ENCODE measurements at regions not wholly inside any gene's neighbourhood (a gene's known extent, or its start where the extent isn't known, plus 50 kb on each side); places are given as distances from the start of the nearest gene placed in this dataset.

DNA sequence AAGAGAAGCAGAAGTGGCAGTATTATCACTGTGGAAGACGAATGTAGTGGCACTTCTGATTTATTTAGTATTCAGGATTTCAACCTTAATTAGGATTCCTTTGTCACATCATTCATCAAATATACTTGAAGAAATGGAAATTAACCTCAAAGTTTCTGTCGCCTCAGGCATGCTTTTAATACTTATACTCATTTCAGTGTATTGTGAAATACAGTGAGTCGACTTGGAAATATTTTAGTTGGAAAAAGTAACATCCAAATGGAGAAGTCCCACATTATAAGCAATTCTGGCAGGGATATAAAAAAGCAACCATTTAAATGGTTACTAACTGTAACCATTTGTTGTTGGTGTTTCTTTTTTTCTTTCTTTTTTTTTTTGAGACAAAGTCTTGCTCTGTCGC is 648.8 kb downstream of the ARL4A start:
- H3K27me3 Mint-ChIP-seq (ENCODE audit: low read depth in 3 of 3) = no peaks in the 10 kb centered on the region
- H3K4me3 Mint-ChIP-seq = no peak overlapping the region
- DNase-seq = no peak
- no peaks in the 10 kb centered on the region for H3K4me1 Mint-ChIP-seq
- no peaks in the 10 kb centered on the region for H3K36me3 Mint-ChIP-seq
- no peak overlapping the region for H3K27ac Mint-ChIP-seq
- H3K9me3 Mint-ChIP-seq = peaks cover 3 to 22% (median 6%) of the 10 kb centered on the region in 6 donors

GRCh38 chr7:13352677-13353076 is 636.8 kb downstream of the ETV1 start:
- H3K4me3 Mint-ChIP-seq = no peak overlapping the region
- H3K4me1 Mint-ChIP-seq = no peaks in the 10 kb centered on the region
- no peak overlapping the region for H3K27ac Mint-ChIP-seq
- H3K36me3 Mint-ChIP-seq = no peaks in the 10 kb centered on the region
- H3K27me3 Mint-ChIP-seq (ENCODE audit: low read depth in 3 of 3) = no peaks in the 10 kb centered on the region
- no peak for DNase-seq
- H3K9me3 Mint-ChIP-seq = peaks cover 0 to 14% (median 4%) of the 10 kb centered on the region in 6 donors

DNA sequence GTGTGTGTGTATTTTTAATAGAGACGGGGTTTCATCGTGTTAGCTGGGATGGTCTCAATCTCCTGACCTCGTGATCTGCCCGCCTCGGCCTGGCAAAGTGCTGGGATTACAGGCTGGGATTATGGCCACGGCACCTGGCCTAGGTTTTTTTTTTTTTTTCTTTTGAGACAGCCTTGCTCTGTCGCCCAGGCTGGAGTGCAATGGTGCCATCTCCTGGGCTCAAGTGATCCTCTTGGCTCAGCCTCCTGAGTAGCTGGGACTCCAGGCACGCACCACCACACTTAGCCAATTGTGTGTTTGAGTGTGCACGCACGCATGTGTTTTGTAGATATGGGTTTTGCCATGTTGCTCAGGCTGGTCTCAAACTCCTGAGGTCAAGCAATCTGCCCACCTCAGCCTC is 629.8 kb downstream of the ETV1 start:
- Mint-ChIP-seq H3K36me3 (no peaks in the 10 kb centered on the region), H3K27ac (no peak overlapping the region), H3K4me1 (no peaks in the 10 kb centered on the region), H3K4me3 (no peak overlapping the region), H3K9me3 (peaks cover 0 to 5% (median under 1%) of the 10 kb centered on the region in 6 donors), H3K27me3 (ENCODE audit: low read depth in 3 of 3) (peaks cover 0 to 2% (median 0%) of the 10 kb centered on the region in 3 donors)
- DNase-seq = no peak

DNA sequence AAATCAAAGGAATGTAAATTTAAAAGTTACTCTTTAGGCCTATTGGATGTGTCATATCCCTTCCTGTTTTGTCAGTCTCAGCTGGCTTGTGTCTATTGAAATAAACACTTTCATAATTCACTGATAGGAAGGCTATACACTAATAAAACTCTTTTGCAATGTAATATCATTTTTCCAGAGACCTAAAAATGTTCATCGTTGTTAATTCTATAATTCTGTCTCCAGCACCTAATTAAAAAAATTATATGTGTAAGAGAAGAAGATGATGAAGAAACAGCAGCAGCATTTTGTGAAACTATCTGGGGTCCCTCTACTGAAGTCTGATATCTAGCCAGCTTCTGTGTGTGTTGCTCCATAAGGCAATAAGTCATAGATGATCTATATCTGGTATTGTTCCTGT is 602.7 kb downstream of the ETV1 start:
- H3K27me3 Mint-ChIP-seq (ENCODE audit: low read depth in 3 of 3) = peaks cover 0 to 4% (median 1%) of the 10 kb centered on the region in 3 donors
- no peak overlapping the region for H3K27ac Mint-ChIP-seq
- no peaks in the 10 kb centered on the region for H3K4me1 Mint-ChIP-seq

GRCh38 chr7:13407911-13408310 is 581.6 kb downstream of the ETV1 start:
- no peak overlapping the region for H3K27ac Mint-ChIP-seq
- H3K36me3 Mint-ChIP-seq = no peaks in the 10 kb centered on the region
- no peak overlapping the region for H3K4me3 Mint-ChIP-seq
- DNase-seq = no peak
- H3K27me3 Mint-ChIP-seq (ENCODE audit: low read depth in 3 of 3) = no peaks in the 10 kb centered on the region
- H3K4me1 Mint-ChIP-seq = no peaks in the 10 kb centered on the region
- H3K9me3 Mint-ChIP-seq = peaks cover 0 to 9% (median 5%) of the 10 kb centered on the region in 6 donors

More for the DNA sequence above, 602.7 kb downstream of the ETV1 start:
- Mint-ChIP-seq H3K4me3 (no peak overlapping the region), H3K36me3 (no peaks in the 10 kb centered on the region), H3K9me3 (peaks cover 2 to 17% (median 7%) of the 10 kb centered on the region in 6 donors)
- no peak for DNase-seq

- no peak overlapping the region for H3K27ac Mint-ChIP-seq
- DNase-seq = no peak
- peaks cover 0 to 2% (median 0%) of the 10 kb centered on the region in 3 donors for H3K27me3 Mint-ChIP-seq (ENCODE audit: low read depth in 3 of 3)
- H3K9me3 Mint-ChIP-seq = peaks cover 0 to 8% (median 6%) of the 10 kb centered on the region in 6 donors
- no peak overlapping the region for H3K4me3 Mint-ChIP-seq
- H3K36me3 Mint-ChIP-seq = no peaks in the 10 kb centered on the region
- H3K4me1 Mint-ChIP-seq = no peaks in the 10 kb centered on the region
Measured at GRCh38 chr7:13411151-13411550, 578.3 kb downstream of the ETV1 start.

- no peak for DNase-seq
- no peaks in the 10 kb centered on the region for H3K4me1 Mint-ChIP-seq
- peaks cover 0 to 2% (median 0%) of the 10 kb centered on the region in 3 donors for H3K27me3 Mint-ChIP-seq (ENCODE audit: low read depth in 3 of 3)
- peaks cover 0 to 8% (median 6%) of the 10 kb centered on the region in 6 donors for H3K9me3 Mint-ChIP-seq
- no peak overlapping the region for H3K4me3 Mint-ChIP-seq
- H3K27ac Mint-ChIP-seq = no peak overlapping the region
- H3K36me3 Mint-ChIP-seq = no peaks in the 10 kb centered on the region
Measured at GRCh38 chr7:13411636-13412035, 577.8 kb downstream of the ETV1 start.

DNA sequence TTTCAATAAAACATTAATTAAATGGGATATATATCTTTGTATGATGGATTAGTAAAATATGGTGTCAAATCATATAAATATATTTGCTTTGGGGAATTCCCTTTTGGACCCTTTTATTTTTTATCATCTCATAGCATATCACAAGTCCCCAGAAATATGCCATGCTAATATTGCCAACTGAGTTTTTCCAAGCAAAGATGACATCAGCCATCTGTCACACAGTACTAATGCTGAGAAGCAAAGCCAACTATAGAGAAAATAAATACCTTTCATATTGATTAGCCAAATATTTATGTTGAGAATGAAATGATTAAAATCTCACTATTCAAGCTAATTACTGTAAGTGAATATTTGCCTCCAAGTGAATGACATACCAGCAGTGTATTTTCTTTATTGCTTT is 575.3 kb downstream of the ETV1 start:
- no peaks in the 10 kb centered on the region for H3K4me1 Mint-ChIP-seq

DNA sequence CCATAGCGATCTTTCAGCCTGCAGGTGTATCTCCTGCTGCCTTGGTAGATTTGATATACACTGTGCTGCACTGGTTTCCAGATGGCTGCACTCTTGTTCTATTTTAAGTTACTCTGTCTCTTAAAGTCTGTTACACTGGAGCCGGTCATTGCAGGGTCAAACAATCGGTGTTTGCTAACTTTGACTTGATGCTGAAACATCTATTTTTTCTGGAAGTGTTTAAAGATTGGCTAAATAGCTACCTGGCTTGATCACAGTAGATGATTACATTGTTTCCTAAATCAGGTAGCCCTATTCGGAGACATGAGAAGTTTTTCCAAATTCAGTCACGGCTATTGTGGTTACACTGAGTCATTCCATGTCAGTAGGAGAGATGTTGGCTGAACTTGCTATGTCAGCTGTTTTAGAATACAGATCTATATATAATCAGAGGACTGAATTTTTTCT is 574.8 kb downstream of the ETV1 start:
- DNase-seq = no peak
- peaks cover 0 to 11% (median 3%) of the 10 kb centered on the region in 6 donors for H3K9me3 Mint-ChIP-seq
- H3K4me3 Mint-ChIP-seq = no peak overlapping the region
- no peak overlapping the region for H3K27ac Mint-ChIP-seq
- peaks cover 0 to 2% (median 0%) of the 10 kb centered on the region in 3 donors for H3K27me3 Mint-ChIP-seq (ENCODE audit: low read depth in 3 of 3)
- H3K36me3 Mint-ChIP-seq = no peaks in the 10 kb centered on the region
- H3K4me1 Mint-ChIP-seq = no peaks in the 10 kb centered on the region

More for the DNA sequence above, 575.3 kb downstream of the ETV1 start:
- H3K27ac Mint-ChIP-seq = no peak overlapping the region
- H3K27me3 Mint-ChIP-seq (ENCODE audit: low read depth in 3 of 3) = peaks cover 0 to 2% (median 0%) of the 10 kb centered on the region in 3 donors
- no peaks in the 10 kb centered on the region for H3K36me3 Mint-ChIP-seq
- no peak overlapping the region for H3K4me3 Mint-ChIP-seq
- peaks cover 0 to 11% (median 3%) of the 10 kb centered on the region in 6 donors for H3K9me3 Mint-ChIP-seq
- no peak for DNase-seq

DNA sequence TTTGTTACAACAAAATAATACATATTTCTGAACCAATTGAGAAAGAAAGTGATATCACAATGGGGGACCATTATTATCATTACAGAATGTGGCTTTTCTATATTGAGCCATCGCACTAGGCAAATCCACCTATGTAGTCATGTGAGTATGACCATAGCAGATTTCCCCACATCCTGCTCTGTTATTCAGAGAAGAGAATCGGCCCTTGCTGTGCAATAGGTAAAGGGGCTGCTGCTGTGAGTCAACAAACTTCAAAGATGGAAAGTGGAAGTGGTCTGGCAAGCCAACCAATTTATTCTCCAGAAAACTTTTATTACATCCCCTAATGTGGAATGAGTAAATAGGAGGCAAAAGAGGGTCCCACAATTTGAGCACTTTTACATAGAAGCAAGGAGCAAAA is 573.4 kb downstream of the ETV1 start:
- no peak for DNase-seq
- H3K27ac Mint-ChIP-seq = no peak overlapping the region
- H3K36me3 Mint-ChIP-seq = peaks cover 0 to 2% (median 0%) of the 10 kb centered on the region in 3 donors
- H3K4me3 Mint-ChIP-seq = no peak overlapping the region
- H3K4me1 Mint-ChIP-seq = no peaks in the 10 kb centered on the region
- H3K9me3 Mint-ChIP-seq = peaks cover 0 to 14% (median 4%) of the 10 kb centered on the region in 6 donors
- peaks cover 0 to 2% (median 0%) of the 10 kb centered on the region in 3 donors for H3K27me3 Mint-ChIP-seq (ENCODE audit: low read depth in 3 of 3)

DNA sequence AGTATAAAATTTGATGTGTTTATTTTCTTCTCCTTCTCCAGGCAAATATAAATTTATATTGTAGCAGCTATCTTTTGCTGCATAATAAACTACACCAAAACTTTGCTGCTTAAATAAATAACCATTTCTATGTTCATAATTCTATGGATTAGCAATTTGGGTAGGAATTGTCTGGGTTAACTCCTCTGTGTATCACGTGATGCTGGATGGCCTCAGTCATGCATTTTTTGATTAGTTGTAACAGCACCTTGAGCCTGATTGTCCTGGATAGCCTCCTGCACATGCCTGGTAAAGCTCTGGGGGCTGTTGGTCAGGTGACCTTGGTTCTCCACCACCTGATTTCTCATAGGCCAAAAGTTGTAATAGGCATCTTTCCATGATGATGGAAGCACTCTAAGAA is 572.9 kb downstream of the ETV1 start:
- no peak for DNase-seq
- Mint-ChIP-seq H3K27me3 (ENCODE audit: low read depth in 3 of 3) (peaks cover 0 to 2% (median 0%) of the 10 kb centered on the region in 3 donors), H3K27ac (no peak overlapping the region), H3K36me3 (peaks cover 0 to 6% (median 0%) of the 10 kb centered on the region in 3 donors), H3K4me1 (no peaks in the 10 kb centered on the region), H3K9me3 (peaks cover 0 to 19% (median 7%) of the 10 kb centered on the region in 6 donors), H3K4me3 (no peak overlapping the region)

GRCh38 chr7:13420726-13421125 is 568.7 kb downstream of the ETV1 start:
- Mint-ChIP-seq H3K4me3 (no peak overlapping the region), H3K27me3 (ENCODE audit: low read depth in 3 of 3) (peaks cover 0 to 3% (median 0%) of the 10 kb centered on the region in 3 donors), H3K4me1 (no peaks in the 10 kb centered on the region), H3K27ac (no peak overlapping the region), H3K9me3 (peaks cover 0 to 39% (median 14%) of the 10 kb centered on the region in 6 donors), H3K36me3 (peaks cover 0 to 6% (median 0%) of the 10 kb centered on the region in 3 donors)
- DNase-seq = no peak

GRCh38 chr7:13421776-13422175 is 567.7 kb downstream of the ETV1 start:
- Mint-ChIP-seq H3K4me1 (no peaks in the 10 kb centered on the region), H3K9me3 (peaks cover 0 to 39% (median 13%) of the 10 kb centered on the region in 6 donors), H3K27ac (no peak overlapping the region), H3K36me3 (peaks cover 0 to 6% (median 0%) of the 10 kb centered on the region in 3 donors), H3K27me3 (ENCODE audit: low read depth in 3 of 3) (peaks cover 0 to 3% (median 0%) of the 10 kb centered on the region in 3 donors), H3K4me3 (no peak overlapping the region)
- DNase-seq = no peak

DNA sequence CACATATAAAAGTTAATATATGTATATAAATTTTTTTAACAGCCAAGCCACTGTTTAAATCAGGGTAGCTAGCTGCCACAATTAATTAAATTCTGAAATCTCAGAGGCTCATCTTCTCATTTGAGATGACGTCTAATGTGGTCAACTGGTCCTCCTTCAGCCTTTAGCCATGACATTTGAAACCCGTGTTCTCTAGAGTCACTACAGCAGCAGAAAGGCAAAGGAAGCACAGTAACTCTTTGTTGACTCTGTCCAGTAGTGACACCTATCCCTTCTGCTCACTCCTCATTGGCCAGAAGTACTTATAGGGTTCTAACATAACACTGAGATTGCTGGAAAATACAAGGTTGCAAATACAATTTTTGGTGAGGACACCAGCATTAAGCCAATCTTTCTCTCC is 555.5 kb downstream of the ETV1 start:
- H3K27me3 Mint-ChIP-seq (ENCODE audit: low read depth in 3 of 3) = peaks cover 0 to 3% (median 3%) of the 10 kb centered on the region in 3 donors
- no peaks in the 10 kb centered on the region for H3K36me3 Mint-ChIP-seq
- peaks cover 0 to 17% (median 4%) of the 10 kb centered on the region in 6 donors for H3K9me3 Mint-ChIP-seq
- no peaks in the 10 kb centered on the region for H3K4me1 Mint-ChIP-seq
- no peak overlapping the region for H3K4me3 Mint-ChIP-seq
- no peak overlapping the region for H3K27ac Mint-ChIP-seq
- DNase-seq = no peak

DNA sequence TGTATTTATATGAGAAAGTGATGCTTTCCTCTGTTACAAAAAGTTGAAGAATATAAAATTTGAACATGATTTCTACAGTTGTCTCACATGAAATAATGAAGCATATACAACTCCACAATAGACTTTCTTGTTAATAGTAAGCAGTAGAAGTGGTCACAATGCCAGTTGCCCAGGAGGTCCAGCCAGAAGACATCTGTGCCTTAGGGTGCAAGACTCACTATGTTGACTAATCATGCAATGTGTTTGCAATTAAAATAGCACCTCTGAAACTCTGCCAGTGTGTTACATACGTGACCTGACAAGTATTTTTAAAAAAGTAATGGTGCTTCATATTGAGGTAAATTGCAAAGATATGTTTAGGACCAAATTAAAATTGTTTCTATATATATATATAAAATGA is 547.2 kb downstream of the ETV1 start:
- Mint-ChIP-seq H3K4me3 (no peak overlapping the region), H3K27me3 (ENCODE audit: low read depth in 3 of 3) (peaks cover 0 to 4% (median 4%) of the 10 kb centered on the region in 3 donors), H3K36me3 (no peaks in the 10 kb centered on the region), H3K27ac (no peak overlapping the region), H3K4me1 (no peaks in the 10 kb centered on the region), H3K9me3 (peaks cover 0 to 26% (median 5%) of the 10 kb centered on the region in 6 donors)
- no peak for DNase-seq
